Progenitor cell of endocrine pancreas (in vitro differentiated cells): ENCODE measurements at regions not wholly inside any gene's neighbourhood (a gene's known extent, or its start where the extent isn't known, plus 50 kb on each side); places are given as distances from the start of the nearest gene placed in this dataset.

Experiments used
- DNase-seq: peaks from one replicate; pipeline ENCODE4 v3.0.0; 2021; ENCODE audit warnings: low spot score; ENCODE audit not compliant: unreplicated experiment
- H3K27ac Mint-ChIP-seq: 2 replicates; pipeline ENCODE4 v1.8.0; 2021; ENCODE audit warnings: mild to moderate bottlenecking, moderate library complexity, mixed read lengths
- H3K27me3 Mint-ChIP-seq: 2 replicates; pipeline ENCODE4 v1.8.0; 2021; ENCODE audit warnings: mixed read lengths
- H3K36me3 Mint-ChIP-seq: 2 replicates; pipeline ENCODE4 v1.8.0; 2022; ENCODE audit warnings: mixed read lengths; ENCODE audit not compliant: insufficient read depth
- H3K4me1 Mint-ChIP-seq: 2 replicates; pipeline ENCODE4 v1.8.0; 2021; ENCODE audit warnings: low read depth, mixed read lengths
- H3K4me3 Mint-ChIP-seq: 2 replicates; pipeline ENCODE4 v1.8.0; 2021; ENCODE audit warnings: low read depth, mild to moderate bottlenecking, moderate library complexity, mixed read lengths
- H3K9me3 Mint-ChIP-seq: 2 replicates; pipeline ENCODE4 v1.8.0; 2021; ENCODE audit warnings: low read depth, mixed read lengths
- TF ChIP-seq, protein P1 (sequence below): fragments of 200-600 bp; sonication (generic); IDR thresholded peaks from one replicate; pipeline ENCODE4 v1.5.0; 2021; ENCODE audit warnings: antibody characterized with exemption, mild to moderate bottlenecking; ENCODE audit not compliant: unreplicated experiment

DNA sequence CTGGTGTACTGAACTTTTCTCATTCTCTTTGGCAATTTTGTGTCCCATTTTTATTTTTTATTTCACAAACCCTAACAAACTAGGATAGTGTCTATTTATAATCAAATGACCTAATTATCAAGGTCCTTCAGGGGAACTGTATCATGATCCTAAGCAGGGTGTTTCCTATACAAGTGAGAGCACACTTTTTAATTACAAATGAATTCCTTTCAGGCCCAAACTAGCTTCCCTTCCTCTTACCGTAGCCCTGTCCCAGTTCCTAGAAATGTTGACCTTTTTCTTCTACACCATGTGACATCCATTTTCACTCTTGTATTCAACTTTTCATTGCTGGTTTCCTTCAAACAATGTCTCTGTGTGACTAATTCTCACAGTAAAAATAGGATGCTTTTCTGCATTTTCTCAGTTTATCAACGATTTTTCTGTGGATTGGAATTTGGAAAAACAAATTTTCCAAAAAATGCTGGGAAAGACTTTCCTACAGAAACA lies 411.4 kb downstream of the CCDC91 start:
- H3K4me3 Mint-ChIP-seq: no peak overlapping the region
- TF ChIP-seq, protein P1, sequence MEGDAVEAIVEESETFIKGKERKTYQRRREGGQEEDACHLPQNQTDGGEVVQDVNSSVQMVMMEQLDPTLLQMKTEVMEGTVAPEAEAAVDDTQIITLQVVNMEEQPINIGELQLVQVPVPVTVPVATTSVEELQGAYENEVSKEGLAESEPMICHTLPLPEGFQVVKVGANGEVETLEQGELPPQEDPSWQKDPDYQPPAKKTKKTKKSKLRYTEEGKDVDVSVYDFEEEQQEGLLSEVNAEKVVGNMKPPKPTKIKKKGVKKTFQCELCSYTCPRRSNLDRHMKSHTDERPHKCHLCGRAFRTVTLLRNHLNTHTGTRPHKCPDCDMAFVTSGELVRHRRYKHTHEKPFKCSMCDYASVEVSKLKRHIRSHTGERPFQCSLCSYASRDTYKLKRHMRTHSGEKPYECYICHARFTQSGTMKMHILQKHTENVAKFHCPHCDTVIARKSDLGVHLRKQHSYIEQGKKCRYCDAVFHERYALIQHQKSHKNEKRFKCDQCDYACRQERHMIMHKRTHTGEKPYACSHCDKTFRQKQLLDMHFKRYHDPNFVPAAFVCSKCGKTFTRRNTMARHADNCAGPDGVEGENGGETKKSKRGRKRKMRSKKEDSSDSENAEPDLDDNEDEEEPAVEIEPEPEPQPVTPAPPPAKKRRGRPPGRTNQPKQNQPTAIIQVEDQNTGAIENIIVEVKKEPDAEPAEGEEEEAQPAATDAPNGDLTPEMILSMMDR: no peak
- no peak for DNase-seq
- H3K9me3 Mint-ChIP-seq: peaks cover 4% of the 10 kb centered on the region
- no peak overlapping the region for H3K27ac Mint-ChIP-seq
- H3K27me3 Mint-ChIP-seq: no peaks in the 10 kb centered on the region
- H3K4me1 Mint-ChIP-seq: no peaks in the 10 kb centered on the region
- no peaks in the 10 kb centered on the region for H3K36me3 Mint-ChIP-seq

DNA sequence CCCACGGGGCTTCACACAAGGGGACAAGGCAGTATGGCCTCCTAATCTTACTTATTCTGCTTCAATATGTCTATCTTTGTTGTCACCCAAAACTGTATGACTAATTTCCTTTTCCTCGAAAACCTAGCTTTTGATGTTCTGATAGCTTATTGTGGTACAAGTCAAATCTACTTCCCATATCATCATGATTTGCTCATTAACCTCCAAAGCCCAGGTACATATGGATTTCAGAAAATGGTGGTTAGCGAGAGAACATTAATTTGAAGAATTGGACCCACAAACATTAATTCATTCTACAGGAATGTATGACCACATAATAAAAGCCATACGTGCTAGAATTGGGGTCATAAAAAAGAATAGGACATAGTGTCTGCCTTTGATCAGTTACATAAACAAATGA lies 412.5 kb downstream of the CCDC91 start:
- no peak for DNase-seq
- Mint-ChIP-seq H3K4me3 (no peak overlapping the region), H3K36me3 (peaks cover 4% of the 10 kb centered on the region), H3K9me3 (peaks cover 13% of the 10 kb centered on the region), H3K27me3 (no peaks in the 10 kb centered on the region), H3K4me1 (no peaks in the 10 kb centered on the region), H3K27ac (no peak overlapping the region)
- TF ChIP-seq, protein P1: no peak

DNA sequence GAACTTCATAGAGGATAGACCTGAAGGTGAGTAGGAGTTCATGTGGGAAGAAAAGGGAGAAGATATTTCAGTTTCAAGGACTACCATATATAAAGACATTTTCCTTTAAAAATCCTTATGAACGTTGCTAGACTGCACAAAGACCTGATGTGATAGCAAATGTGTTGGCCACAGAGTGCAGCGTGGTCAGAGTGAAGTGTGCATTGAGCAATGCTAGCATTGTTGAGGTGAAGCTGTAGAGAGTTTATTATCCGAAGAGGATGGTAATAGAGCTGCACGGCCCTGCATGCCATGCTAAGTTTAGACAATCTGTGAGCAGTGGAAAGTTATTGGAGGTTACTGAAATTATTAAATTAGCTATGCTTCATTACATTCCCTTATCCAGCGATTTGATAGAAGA lies 413.0 kb downstream of the CCDC91 start:
- Mint-ChIP-seq H3K36me3 (peaks cover 4% of the 10 kb centered on the region), H3K4me1 (no peaks in the 10 kb centered on the region), H3K9me3 (peaks cover 17% of the 10 kb centered on the region), H3K4me3 (no peak overlapping the region), H3K27ac (no peak overlapping the region), H3K27me3 (no peaks in the 10 kb centered on the region)
- DNase-seq: no peak
- TF ChIP-seq, protein P1: no peak

DNA sequence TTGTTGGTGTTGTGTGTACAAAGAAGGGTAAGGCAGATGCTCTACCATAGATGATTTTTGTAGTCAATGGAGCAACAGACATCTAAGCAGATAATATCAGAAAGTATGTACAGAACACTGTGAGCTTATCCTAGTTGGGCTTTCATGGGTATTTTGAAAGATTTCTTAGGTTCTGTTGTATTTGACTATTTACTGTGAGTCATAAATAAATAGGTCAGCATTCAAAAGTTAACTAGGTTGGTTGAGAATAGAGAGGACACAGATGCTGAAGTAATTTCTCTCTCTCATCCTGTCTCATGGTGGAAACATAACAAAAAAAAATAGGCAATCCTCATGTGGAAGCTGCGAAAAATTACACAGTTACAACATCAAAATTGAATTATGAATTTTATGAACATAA lies 413.5 kb downstream of the CCDC91 start:
- Mint-ChIP-seq H3K27me3 (no peaks in the 10 kb centered on the region), H3K27ac (no peak overlapping the region), H3K4me3 (no peak overlapping the region), H3K4me1 (no peaks in the 10 kb centered on the region), H3K9me3 (peaks cover 21% of the 10 kb centered on the region), H3K36me3 (peaks cover 4% of the 10 kb centered on the region)
- TF ChIP-seq, protein P1: no peak
- DNase-seq: no peak

DNA sequence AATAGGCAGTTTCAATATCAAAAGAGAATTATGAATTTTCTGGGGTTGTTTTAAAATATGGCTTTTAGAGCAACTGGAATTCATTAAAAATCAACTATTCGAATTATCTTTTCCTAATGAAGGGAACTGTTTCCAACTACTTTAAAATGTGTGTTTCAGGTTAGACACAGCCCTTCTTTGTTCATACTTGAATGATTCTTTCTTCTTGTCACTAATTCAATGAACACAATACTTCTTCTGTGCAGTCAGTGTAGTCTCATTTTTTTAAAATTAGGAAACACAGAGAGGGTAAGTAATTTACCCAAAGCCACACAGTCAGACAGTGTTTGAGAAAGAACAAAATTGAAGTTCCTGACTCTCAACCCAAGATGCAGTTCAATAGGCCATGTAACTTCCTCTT lies 414.0 kb downstream of the CCDC91 start:
- Mint-ChIP-seq H3K36me3 (peaks cover 4% of the 10 kb centered on the region), H3K4me1 (no peaks in the 10 kb centered on the region), H3K27ac (no peak overlapping the region), H3K9me3 (peaks cover 21% of the 10 kb centered on the region), H3K27me3 (no peaks in the 10 kb centered on the region), H3K4me3 (no peak overlapping the region)
- DNase-seq: no peak
- TF ChIP-seq, protein P1: no peak
